Body of pancreas (tissue), 4 donors: ENCODE measurements at regions not wholly inside any gene's neighbourhood (a gene's known extent, or its start where the extent isn't known, plus 50 kb on each side); places are given as distances from the start of the nearest gene placed in this dataset.

Experiments
- POLR2A ChIP-seq, 3 donors: fragments of 450-650 bp; IDR thresholded peaks; one replicate each; pipeline ENCODE4 v1.6.1; 2016; ENCODE audit warnings: antibody characterized with exemption in 3 of 3, mild to moderate bottlenecking in 2 of 3
- TF ChIP-seq, protein P1 (sequence below), 7 experiments: fragments of 450-650 bp in 4 of 7; fragments of 200-600 bp in 3 of 7; sonication (generic) in 3 of 7; IDR thresholded peaks; one replicate each; pipeline ENCODE4 v1.5.1; 2016 to 2019; ENCODE audit warnings: antibody characterized with exemption in 7 of 7

DNA sequence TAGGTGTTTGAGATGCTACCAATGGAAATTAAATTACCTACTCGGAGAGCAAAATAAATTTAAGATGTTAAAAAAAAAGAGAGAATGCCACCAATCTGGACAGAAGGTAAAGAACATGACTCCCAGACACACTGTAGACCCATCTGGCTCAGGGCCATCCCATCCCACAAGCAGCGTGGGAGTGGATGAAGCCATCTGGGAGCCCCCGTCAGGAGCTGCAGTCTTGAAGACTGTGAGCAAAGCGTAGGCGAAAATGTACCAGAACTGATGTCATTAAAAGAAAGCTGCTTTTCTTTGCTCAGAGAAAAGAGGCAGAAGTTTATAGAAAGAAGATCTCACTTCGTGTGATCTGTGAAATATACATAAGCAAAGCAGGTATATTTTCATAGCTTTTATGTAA is 815.7 kb downstream of the QKI start:
- TF ChIP-seq, protein P1, sequence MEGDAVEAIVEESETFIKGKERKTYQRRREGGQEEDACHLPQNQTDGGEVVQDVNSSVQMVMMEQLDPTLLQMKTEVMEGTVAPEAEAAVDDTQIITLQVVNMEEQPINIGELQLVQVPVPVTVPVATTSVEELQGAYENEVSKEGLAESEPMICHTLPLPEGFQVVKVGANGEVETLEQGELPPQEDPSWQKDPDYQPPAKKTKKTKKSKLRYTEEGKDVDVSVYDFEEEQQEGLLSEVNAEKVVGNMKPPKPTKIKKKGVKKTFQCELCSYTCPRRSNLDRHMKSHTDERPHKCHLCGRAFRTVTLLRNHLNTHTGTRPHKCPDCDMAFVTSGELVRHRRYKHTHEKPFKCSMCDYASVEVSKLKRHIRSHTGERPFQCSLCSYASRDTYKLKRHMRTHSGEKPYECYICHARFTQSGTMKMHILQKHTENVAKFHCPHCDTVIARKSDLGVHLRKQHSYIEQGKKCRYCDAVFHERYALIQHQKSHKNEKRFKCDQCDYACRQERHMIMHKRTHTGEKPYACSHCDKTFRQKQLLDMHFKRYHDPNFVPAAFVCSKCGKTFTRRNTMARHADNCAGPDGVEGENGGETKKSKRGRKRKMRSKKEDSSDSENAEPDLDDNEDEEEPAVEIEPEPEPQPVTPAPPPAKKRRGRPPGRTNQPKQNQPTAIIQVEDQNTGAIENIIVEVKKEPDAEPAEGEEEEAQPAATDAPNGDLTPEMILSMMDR (IDR thresholded peaks at IDR 0.05), result no peak
- no peak for TF ChIP-seq POLR2A (IDR thresholded peaks at IDR 0.05)
